Muscle of leg (tissue), 3 donors: ENCODE measurements at regions not wholly inside any gene's neighbourhood (a gene's known extent, or its start where the extent isn't known, plus 50 kb on each side); places are given as distances from the start of the nearest gene placed in this dataset.

Experiments
- DNase-seq: peaks from one replicate; pipeline ENCODE4 v3.0.0; 2013
- H3K27ac ChIP-seq: one replicate; pipeline ENCODE4 v1.5.1; 2013; ENCODE audit warnings: mild to moderate bottlenecking, low read length, control low read depth
- H3K27me3 ChIP-seq: one replicate; pipeline ENCODE4 v1.6.1; 2013; ENCODE audit warnings: low read length; ENCODE audit not compliant: control insufficient read depth, insufficient read depth
- H3K36me3 ChIP-seq: one replicate; pipeline ENCODE4 v1.6.1; 2013; ENCODE audit warnings: low read length; ENCODE audit not compliant: control insufficient read depth, insufficient read depth
- H3K4me1 ChIP-seq: one replicate; pipeline ENCODE4 v1.6.1; 2013; ENCODE audit warnings: low read length; ENCODE audit not compliant: control insufficient read depth, insufficient read depth
- H3K4me3 ChIP-seq: one replicate; pipeline ENCODE4 v1.5.1; 2013; ENCODE audit warnings: low read length, control low read depth
- H3K9me3 ChIP-seq: replicated peaks from 2 replicates; pipeline ENCODE4 v1.6.1; 2013; ENCODE audit warnings: low read depth, low read length; ENCODE audit not compliant: control insufficient read depth
- WGBS: methylation state at CpG from one replicate; pipeline ENCODE4 v1.1.5; 2013; ENCODE audit warnings: missing lambda C conversion rate; ENCODE audit not compliant: insufficient coverage; 5-methylcytosine and 5-hydroxymethylcytosine counted together

GRCh38 chr9:25936031-25936430 is 257.8 kb upstream of the TUSC1 start:
- no peak overlapping the region for H3K4me3 ChIP-seq
- no peaks in the 10 kb centered on the region for H3K9me3 ChIP-seq
- no peak overlapping the region for H3K27ac ChIP-seq
- no peaks in the 10 kb centered on the region for H3K4me1 ChIP-seq
- no CpG with 5 or more reads among the region's 1 CpG for WGBS
- DNase-seq, result no peak
- H3K27me3 ChIP-seq, result no peaks in the 10 kb centered on the region
- H3K36me3 ChIP-seq, result no peaks in the 10 kb centered on the region

- Histone ChIP-seq H3K4me3 (no peak overlapping the region), H3K27ac (no peak overlapping the region), H3K9me3 (no peaks in the 10 kb centered on the region), H3K27me3 (no peaks in the 10 kb centered on the region), H3K36me3 (no peaks in the 10 kb centered on the region), H3K4me1 (no peaks in the 10 kb centered on the region)
- DNase-seq, result no peak
- WGBS, result no CpG with 5 or more reads among the region's 2 CpGs
These were observed 256.9 kb upstream of the TUSC1 start for GRCh38 chr9:25935188-25935587.

- no peak overlapping the region for H3K4me3 ChIP-seq
- H3K27me3 ChIP-seq, result no peaks in the 10 kb centered on the region
- no peaks in the 10 kb centered on the region for H3K9me3 ChIP-seq
- no peaks in the 10 kb centered on the region for H3K4me1 ChIP-seq
- WGBS, result no CpG with 5 or more reads among the region's 2 CpGs
- no peaks in the 10 kb centered on the region for H3K36me3 ChIP-seq
- no peak overlapping the region for H3K27ac ChIP-seq
- DNase-seq, result no peak
These were observed 240.5 kb upstream of the TUSC1 start for GRCh38 chr9:25918761-25919160.

GRCh38 chr9:25917731-25918362 is 239.6 kb upstream of the TUSC1 start:
- H3K36me3 ChIP-seq, result no peaks in the 10 kb centered on the region
- peak; percentile 13 for DNase-seq
- H3K4me3 ChIP-seq, result no peak overlapping the region
- no peaks in the 10 kb centered on the region for H3K4me1 ChIP-seq
- no peaks in the 10 kb centered on the region for H3K9me3 ChIP-seq
- no peak overlapping the region for H3K27ac ChIP-seq
- no peaks in the 10 kb centered on the region for H3K27me3 ChIP-seq

- Histone ChIP-seq H3K27ac (no peak overlapping the region), H3K4me1 (no peaks in the 10 kb centered on the region), H3K4me3 (no peak overlapping the region), H3K36me3 (no peaks in the 10 kb centered on the region), H3K9me3 (no peaks in the 10 kb centered on the region), H3K27me3 (no peaks in the 10 kb centered on the region)
- WGBS, result no CpG with 5 or more reads among the region's 4 CpGs
- DNase-seq, result no peak
These were observed 235.6 kb upstream of the TUSC1 start for GRCh38 chr9:25913806-25914205.

- no peaks in the 10 kb centered on the region for H3K27me3 ChIP-seq
- no peak for DNase-seq
- H3K4me1 ChIP-seq, result no peaks in the 10 kb centered on the region
- WGBS, result no CpG with 5 or more reads among the region's 1 CpG
- no peaks in the 10 kb centered on the region for H3K36me3 ChIP-seq
- no peak overlapping the region for H3K27ac ChIP-seq
- H3K4me3 ChIP-seq, result no peak overlapping the region
- H3K9me3 ChIP-seq, result no peaks in the 10 kb centered on the region
These were observed 226.5 kb upstream of the TUSC1 start for GRCh38 chr9:25904701-25905100.

- peaks cover 3% of the 10 kb centered on the region for H3K9me3 ChIP-seq
- peak; percentile 80 for DNase-seq
- WGBS, result 38% methylated on average over 1 of the region's 3 CpGs
These were observed 213.3 kb upstream of the TUSC1 start for GRCh38 chr9:25891527-25891926.

GRCh38 chr9:25889661-25890060 is 211.4 kb upstream of the TUSC1 start:
- no peak overlapping the region for H3K4me3 ChIP-seq
- WGBS, result no CpG with 5 or more reads among the region's 1 CpG
- no peak for DNase-seq
- peaks cover 3% of the 10 kb centered on the region for H3K9me3 ChIP-seq
- no peaks in the 10 kb centered on the region for H3K4me1 ChIP-seq
- no peaks in the 10 kb centered on the region for H3K27me3 ChIP-seq
- no peaks in the 10 kb centered on the region for H3K36me3 ChIP-seq
- no peak overlapping the region for H3K27ac ChIP-seq

More at GRCh38 chr9:25891527-25891926, 213.3 kb upstream of the TUSC1 start:
- no peak overlapping the region for H3K27ac ChIP-seq
- no peaks in the 10 kb centered on the region for H3K36me3 ChIP-seq
- no peaks in the 10 kb centered on the region for H3K27me3 ChIP-seq
- no peaks in the 10 kb centered on the region for H3K4me1 ChIP-seq
- H3K4me3 ChIP-seq, result no peak overlapping the region

GRCh38 chr9:25876248-25876647 is 198.0 kb upstream of the TUSC1 start:
- no peak overlapping the region for H3K4me3 ChIP-seq
- no peak overlapping the region for H3K27ac ChIP-seq
- H3K9me3 ChIP-seq, result peaks cover 4% of the 10 kb centered on the region
- H3K36me3 ChIP-seq, result no peaks in the 10 kb centered on the region
- WGBS, result no CpG with 5 or more reads among the region's 1 CpG
- DNase-seq, result no peak
- no peaks in the 10 kb centered on the region for H3K27me3 ChIP-seq
- no peaks in the 10 kb centered on the region for H3K4me1 ChIP-seq

- H3K9me3 ChIP-seq, result no peaks in the 10 kb centered on the region
- no CpG with 5 or more reads among the region's 1 CpG for WGBS
These were observed 186.3 kb upstream of the TUSC1 start for GRCh38 chr9:25864509-25864908.

GRCh38 chr9:25861421-25861820 is 183.2 kb upstream of the TUSC1 start:
- no peak overlapping the region for H3K27ac ChIP-seq
- no peaks in the 10 kb centered on the region for H3K9me3 ChIP-seq
- no peaks in the 10 kb centered on the region for H3K36me3 ChIP-seq
- H3K4me3 ChIP-seq, result no peak overlapping the region
- DNase-seq, result peak; percentile 79
- no CpG with 5 or more reads among the region's 2 CpGs for WGBS
- H3K4me1 ChIP-seq, result no peaks in the 10 kb centered on the region
- H3K27me3 ChIP-seq, result no peaks in the 10 kb centered on the region

More at GRCh38 chr9:25864509-25864908, 186.3 kb upstream of the TUSC1 start:
- Histone ChIP-seq H3K4me1 (no peaks in the 10 kb centered on the region), H3K36me3 (no peaks in the 10 kb centered on the region), H3K27me3 (no peaks in the 10 kb centered on the region), H3K27ac (no peak overlapping the region), H3K4me3 (no peak overlapping the region)
- peak; percentile 3 for DNase-seq
